Left lung (tissue), 4 donors: ENCODE measurements at regions not wholly inside any gene's neighbourhood (a gene's known extent, or its start where the extent isn't known, plus 50 kb on each side); places are given as distances from the start of the nearest gene placed in this dataset.

ENCODE experiments used
- ATAC-seq: fragments of 200-7000 bp; cut with Tn5 transposase; one replicate; pipeline ENCODE4 v1.9.1; 2020; ENCODE audit warnings: moderate library complexity
- DNase-seq, 4 donors: peaks; one replicate each; pipeline ENCODE4 v3.0.0-alpha.2; 2013 to 2020
- H3K27ac ChIP-seq, 2 donors: fragments of 200-600 bp; sonication (generic) in 1 of 2; one replicate each; pipeline versions ENCODE4 v1.5.0 to v1.8.0; 2020 to 2021
- H3K27me3 ChIP-seq, 2 donors: fragments of 200-600 bp; sonication (generic) in 1 of 2; one replicate each; pipeline versions ENCODE4 v1.5.0 to v1.8.0; 2020 to 2021
- H3K36me3 ChIP-seq, 2 donors: fragments of 200-600 bp; sonication (generic) in 1 of 2; one replicate each; pipeline versions ENCODE4 v1.5.0 to v1.8.0; 2020 to 2021
- H3K4me1 ChIP-seq, 2 donors: fragments of 200-600 bp; one replicate each; pipeline ENCODE4 v1.8.0; 2021
- H3K4me3 ChIP-seq, 2 donors: fragments of 200-600 bp; sonication (generic) in 1 of 2; one replicate each; pipeline versions ENCODE4 v1.5.0 to v1.8.0; 2020 to 2021; ENCODE audit warnings: mild to moderate bottlenecking in 1 of 2
- H3K9me3 ChIP-seq, 2 donors: fragments of 200-600 bp; sonication (generic) in 1 of 2; one replicate each; pipeline versions ENCODE4 v1.5.0 to v1.8.0; 2020 to 2021
- intact Hi-C, 2 donors: fragments of 100-400 bp; cut with DNase I; formaldehyde crosslinking; loops; one replicate each; pipeline versions ENCODE4 v1.11.2 to v1.14.2; 2022
- TF ChIP-seq, protein P1 (sequence below), 2 donors: fragments of 200-600 bp; sonication (generic) in 1 of 2; IDR thresholded peaks; one replicate each; pipeline versions ENCODE4 v1.5.0 to v1.8.0; 2021; ENCODE audit warnings: antibody characterized with exemption in 2 of 2
- donor health status: DM: no; HTN: yes; CAD: no.
- donor health status: DM: no; HTN: no; CAD: no.

DNA sequence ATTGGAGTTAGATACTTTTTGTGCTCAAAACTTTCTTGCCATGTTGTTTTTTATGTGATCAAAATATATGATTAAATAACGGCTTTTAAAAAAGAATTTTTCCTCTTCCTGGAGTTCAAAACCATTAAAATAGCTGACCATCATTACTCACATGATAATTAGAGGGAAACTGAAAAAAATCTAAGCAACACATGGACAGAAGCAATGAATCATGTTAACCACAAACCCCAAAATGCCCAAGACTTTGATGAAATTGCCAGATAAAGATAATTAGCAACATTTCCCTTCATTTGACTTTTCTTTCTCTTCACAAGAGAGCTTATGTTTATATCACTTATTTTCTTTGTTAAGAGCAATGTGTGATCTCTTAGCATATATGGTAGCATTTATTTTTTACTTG, 1294.2 kb downstream of the EFNA5 start:
- Histone ChIP-seq H3K4me3 (no peak overlapping the region), H3K36me3 (no peaks in the 10 kb centered on the region), H3K27ac (no peak overlapping the region), H3K27me3 (no peaks in the 10 kb centered on the region), H3K4me1 (no peaks in the 10 kb centered on the region), H3K9me3 (no peaks in the 10 kb centered on the region)
- TF ChIP-seq, protein P1, sequence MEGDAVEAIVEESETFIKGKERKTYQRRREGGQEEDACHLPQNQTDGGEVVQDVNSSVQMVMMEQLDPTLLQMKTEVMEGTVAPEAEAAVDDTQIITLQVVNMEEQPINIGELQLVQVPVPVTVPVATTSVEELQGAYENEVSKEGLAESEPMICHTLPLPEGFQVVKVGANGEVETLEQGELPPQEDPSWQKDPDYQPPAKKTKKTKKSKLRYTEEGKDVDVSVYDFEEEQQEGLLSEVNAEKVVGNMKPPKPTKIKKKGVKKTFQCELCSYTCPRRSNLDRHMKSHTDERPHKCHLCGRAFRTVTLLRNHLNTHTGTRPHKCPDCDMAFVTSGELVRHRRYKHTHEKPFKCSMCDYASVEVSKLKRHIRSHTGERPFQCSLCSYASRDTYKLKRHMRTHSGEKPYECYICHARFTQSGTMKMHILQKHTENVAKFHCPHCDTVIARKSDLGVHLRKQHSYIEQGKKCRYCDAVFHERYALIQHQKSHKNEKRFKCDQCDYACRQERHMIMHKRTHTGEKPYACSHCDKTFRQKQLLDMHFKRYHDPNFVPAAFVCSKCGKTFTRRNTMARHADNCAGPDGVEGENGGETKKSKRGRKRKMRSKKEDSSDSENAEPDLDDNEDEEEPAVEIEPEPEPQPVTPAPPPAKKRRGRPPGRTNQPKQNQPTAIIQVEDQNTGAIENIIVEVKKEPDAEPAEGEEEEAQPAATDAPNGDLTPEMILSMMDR (IDR thresholded peaks at IDR 0.05), result no peak
- no peak for ATAC-seq
- intact Hi-C loops, result no loop called here
- no peak for DNase-seq

DNA sequence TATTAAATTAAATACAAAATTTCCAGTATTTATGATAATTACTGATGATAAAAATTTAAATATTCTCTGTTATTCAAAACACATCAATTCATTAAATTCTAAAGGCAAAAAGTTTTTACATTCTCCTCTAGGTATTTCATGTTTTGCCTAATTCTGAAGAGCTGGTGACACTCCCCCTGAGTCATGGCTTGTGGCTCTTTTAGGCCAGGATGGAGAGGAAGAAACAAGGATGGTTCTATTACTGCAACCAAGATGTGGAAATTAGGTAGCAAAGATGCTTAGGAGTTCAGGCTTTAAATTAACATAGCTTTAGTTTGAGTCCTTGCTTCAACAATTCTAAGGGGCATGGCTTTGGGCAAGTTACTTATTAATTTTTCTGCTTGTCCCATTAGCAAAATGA, 1295.8 kb downstream of the EFNA5 start:
- no peaks in the 10 kb centered on the region for H3K36me3 ChIP-seq

DNA sequence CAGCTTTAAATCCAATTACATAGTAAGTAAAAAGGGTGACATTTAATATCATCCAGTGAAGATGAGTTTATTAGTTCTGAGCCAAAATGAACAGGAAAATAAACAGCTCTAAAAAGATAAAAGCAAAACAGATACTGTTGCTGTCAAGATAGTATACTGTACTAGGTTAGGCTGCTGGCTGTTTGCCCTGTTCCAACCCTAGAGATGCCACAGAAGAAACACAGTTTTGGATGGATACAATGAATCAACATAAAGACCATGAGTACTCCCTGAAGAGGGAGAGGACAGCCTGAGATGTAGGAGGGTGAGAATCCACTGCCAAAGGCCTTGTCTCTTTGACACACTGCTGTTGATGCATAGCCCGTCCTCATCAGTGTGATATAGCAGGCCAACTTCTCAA, 1302.7 kb downstream of the EFNA5 start:
- Histone ChIP-seq H3K36me3 (no peaks in the 10 kb centered on the region), H3K27ac (no peak overlapping the region), H3K4me1 (no peaks in the 10 kb centered on the region), H3K4me3 (no peak overlapping the region), H3K27me3 (no peaks in the 10 kb centered on the region), H3K9me3 (peaks cover 6 to 18% of the 10 kb centered on the region in 2 donors)
- intact Hi-C loops, result no loop called here
- ATAC-seq (no peak), DNase-seq (no peak)
- TF ChIP-seq, protein P1 (IDR thresholded peaks at IDR 0.05), result no peak

More for the DNA sequence above, 1295.8 kb downstream of the EFNA5 start:
- Histone ChIP-seq H3K27ac (no peak overlapping the region), H3K9me3 (peaks cover 1 to 9% of the 10 kb centered on the region in 2 donors), H3K4me3 (no peak overlapping the region), H3K27me3 (no peaks in the 10 kb centered on the region), H3K4me1 (no peaks in the 10 kb centered on the region)
- DNase-seq (no peak), ATAC-seq (no peak)
- intact Hi-C loops, result no loop called here
- TF ChIP-seq, protein P1 (IDR thresholded peaks at IDR 0.05), result no peak

DNA sequence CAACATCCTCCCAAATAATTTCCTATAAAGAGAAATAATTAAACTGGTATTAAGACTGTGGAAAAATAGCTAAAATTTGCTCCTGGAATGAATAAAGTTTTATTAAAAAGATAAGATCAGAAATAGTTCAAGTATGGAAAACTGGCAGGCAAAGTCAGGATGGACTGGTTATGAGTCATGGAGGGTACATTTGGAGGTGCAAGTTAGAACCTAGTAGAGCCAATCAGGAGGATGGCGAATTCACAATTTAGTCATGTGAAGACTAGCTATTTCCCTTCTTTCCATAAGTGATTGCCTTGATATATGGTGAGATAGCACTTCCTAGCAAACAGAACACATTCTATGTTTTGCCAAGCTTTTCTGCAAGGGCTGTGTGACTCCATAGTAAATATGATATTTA, 1303.5 kb downstream of the EFNA5 start:
- no peaks in the 10 kb centered on the region for H3K4me1 ChIP-seq
- H3K4me3 ChIP-seq, result no peak overlapping the region
- DNase-seq (no peak), ATAC-seq (no peak)
- TF ChIP-seq, protein P1 (IDR thresholded peaks at IDR 0.05), result no peak
- H3K36me3 ChIP-seq, result no peaks in the 10 kb centered on the region
- H3K9me3 ChIP-seq, result peaks cover 6 to 23% of the 10 kb centered on the region in 2 donors
- no peak overlapping the region for H3K27ac ChIP-seq
- intact Hi-C loops, result no loop called here
- H3K27me3 ChIP-seq, result no peaks in the 10 kb centered on the region

DNA sequence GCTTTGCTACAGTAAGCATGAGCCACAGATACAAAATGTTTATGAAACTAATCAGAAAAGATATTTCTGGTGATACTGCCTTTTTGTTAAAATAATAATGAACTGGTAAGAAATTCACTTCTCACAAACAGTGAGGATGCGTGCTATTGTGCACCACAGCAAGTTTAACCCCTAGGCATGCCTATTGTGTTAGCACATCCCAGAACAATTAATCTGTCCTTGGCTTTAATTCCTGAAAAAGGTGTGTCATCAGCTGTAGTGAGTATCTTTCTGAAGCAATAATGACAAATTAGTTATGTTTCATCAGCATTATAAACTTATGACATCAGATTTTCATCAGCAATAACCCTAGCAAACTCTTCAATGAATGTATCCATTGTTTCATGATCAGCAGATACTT, 1307.2 kb downstream of the EFNA5 start:
- TF ChIP-seq, protein P1 (IDR thresholded peaks at IDR 0.05), result no peak
- Histone ChIP-seq H3K9me3 (peaks cover 0 to 13% of the 10 kb centered on the region in 2 donors), H3K36me3 (no peaks in the 10 kb centered on the region), H3K27me3 (no peaks in the 10 kb centered on the region), H3K4me1 (no peaks in the 10 kb centered on the region), H3K4me3 (no peak overlapping the region), H3K27ac (no peak overlapping the region)
- ATAC-seq, result no peak
- DNase-seq, result no peak
- intact Hi-C loops, result no loop called here
